ENCODE measurements at regions not wholly inside any gene's neighbourhood (a gene's known extent, or its start where the extent isn't known, plus 50 kb on each side); places are given as distances from the start of the nearest gene placed in this dataset.

GRCh38 chr5:141800617-141801016, 77.6 kb downstream of the PCDH1 start:
- DNase-seq (ENCODE audit: low spot score) = no peak

- no peak for DNase-seq (ENCODE audit: low spot score)
Measured at GRCh38 chr5:141799507-141800167, 78.6 kb downstream of the PCDH1 start.

- DNase-seq (ENCODE audit: low spot score) = no peak
Measured at GRCh38 chr5:141797425-141797824, 80.8 kb downstream of the PCDH1 start.

DNA sequence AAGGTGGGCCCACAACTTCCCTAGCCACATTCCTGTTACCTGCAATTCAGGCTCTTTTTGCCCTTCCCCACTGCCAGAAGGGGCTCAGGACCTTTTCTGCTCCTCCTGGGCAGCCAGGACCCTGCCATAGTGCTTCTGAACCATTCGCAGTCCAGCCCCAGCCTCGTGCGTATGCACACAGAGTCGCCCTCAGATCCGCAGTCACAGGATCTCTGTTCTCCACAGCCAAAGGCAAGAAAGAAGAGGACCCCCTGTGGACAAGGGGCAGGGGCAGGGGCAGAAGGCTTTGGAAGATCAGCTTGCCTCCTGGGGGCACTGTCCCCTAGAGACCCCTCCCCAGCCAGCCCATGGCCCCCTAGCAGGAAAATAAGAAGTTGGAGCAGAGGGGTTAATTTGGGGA, 82.8 kb downstream of the PCDH1 start:
- DNase-seq (ENCODE audit: low spot score) = no peak

DNA sequence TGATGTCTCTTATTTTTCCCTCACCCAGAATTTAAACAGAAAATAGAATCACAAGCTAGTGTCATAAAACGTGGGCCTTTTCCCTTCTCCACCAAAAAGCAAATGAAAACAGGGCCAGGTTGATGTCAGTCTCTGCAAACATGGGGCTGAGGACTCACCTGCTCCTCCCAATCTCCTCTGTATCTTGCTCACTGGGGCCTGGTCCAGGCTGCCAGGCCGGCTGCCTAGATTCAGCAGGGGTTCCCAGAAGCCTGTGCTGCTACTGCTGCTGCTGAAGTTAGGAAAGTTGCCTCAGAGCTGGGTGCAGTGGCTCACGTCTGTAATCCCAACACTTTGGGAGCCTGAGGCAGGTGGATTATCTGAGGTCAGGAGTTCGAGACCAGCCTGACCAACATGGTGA, 84.3 kb downstream of the PCDH1 start:
- DNase-seq (ENCODE audit: low spot score) = no peak

GRCh38 chr5:141793403-141793802, 84.8 kb downstream of the PCDH1 start:
- no peak for DNase-seq (ENCODE audit: low spot score)

DNA sequence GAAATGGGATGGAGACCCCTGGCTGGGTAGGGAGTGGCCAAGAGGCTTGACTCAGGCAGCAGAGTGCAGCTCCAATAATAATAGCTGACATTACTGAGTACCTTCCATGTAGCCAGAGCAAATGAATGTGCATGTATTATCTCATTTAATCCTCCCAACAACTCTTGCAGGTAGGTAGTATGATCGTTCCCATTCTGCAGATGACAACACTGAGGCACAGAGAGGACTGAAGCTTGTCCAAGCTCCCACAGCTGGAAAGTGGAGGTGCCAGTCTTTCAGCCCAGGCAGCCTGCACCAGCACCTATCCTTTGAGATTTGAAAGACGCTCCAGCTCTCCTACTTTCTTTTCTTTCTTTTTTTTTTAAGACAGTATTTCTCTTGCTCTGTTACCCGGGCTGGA, 87.6 kb downstream of the PCDH1 start:
- DNase-seq (ENCODE audit: low spot score) = no peak

DNA sequence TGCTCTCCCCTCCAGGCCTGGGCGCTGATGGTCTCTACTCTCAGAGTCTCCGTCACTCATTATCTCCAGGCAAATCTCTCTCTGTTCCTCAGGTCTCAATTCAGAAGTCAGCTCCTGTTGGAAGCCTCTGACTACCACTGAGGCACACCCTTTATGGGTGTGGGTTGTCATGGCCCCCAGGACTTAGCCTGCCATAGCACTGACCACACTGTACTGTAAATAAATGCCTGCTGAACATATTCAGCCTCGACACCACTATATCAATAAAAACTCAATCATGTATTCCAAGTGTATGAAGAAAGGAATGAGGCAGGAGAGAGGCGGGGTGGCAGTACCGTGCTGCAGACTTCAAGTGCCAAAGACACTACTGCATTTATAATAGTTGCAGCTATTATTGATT, 88.9 kb downstream of the PCDH1 start:
- no peak for DNase-seq (ENCODE audit: low spot score)

- no peak for DNase-seq (ENCODE audit: low spot score)
Measured at GRCh38 chr5:141788296-141788970, 89.8 kb downstream of the PCDH1 start.

- DNase-seq (ENCODE audit: low spot score) = no peak
Measured at GRCh38 chr5:141787376-141787775, 90.8 kb downstream of the PCDH1 start.

DNA sequence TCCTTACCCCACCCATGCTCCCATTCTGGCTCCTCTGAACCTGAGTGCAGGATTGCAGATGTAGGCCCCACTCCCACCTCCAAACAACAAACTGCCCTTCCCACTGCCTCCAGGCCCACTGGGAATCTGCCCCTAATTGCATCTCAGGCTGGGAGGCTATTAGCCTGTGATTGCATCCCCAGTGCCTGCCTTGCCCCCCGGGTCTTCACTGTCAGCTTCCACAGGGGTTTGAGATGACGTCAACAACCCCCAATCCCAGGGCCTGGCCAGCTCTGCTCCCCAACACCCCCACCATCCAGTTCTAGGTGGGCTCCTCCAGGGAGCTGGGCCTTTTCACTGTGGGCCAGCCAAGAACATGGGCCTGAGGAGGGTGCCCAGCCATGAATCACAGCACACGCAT, 91.5 kb downstream of the PCDH1 start:
- no peak for DNase-seq (ENCODE audit: low spot score)

DNA sequence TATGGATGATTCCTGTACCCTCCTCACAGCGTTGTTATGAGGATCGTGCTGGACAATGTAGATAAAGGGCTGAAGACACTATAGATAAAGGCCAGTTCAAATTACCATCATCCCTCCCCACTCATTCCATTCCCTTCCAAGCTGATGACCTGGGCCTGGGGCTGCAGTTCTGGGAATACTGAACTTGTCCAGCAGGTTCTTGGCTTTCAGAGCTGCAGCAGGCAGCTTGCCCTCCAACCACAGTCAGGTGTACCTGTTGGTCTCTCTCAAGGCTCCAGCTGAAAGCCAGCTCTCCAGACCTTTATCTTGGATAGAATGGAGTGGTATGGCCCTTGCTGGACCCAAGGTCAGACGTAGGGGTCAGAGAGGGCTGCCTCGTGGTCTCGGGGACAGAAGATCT, 92.5 kb downstream of the PCDH1 start:
- DNase-seq (ENCODE audit: low spot score) = no peak

GRCh38 chr5:141785135-141785534, 93.1 kb downstream of the PCDH1 start:
- no peak for DNase-seq (ENCODE audit: low spot score)

DNA sequence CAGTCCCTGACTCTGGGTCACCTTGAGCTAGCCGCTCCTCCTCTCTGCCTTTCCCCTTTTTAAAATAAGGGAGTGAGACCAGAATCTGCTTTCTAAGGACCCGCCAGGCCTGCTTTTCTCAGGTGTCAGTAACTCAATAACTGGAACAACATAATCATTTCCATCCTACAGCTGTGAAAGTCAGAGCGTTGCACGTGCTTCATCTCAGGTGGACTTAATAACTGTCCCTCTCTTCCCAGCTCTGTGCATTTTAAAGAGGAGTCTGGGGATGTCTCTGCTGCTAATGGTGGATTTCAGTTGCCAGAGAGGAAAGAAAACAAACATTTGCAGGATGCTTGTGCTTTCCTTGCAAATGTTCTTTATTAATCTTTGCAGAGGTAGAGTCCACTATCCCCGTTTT, 93.7 kb downstream of the PCDH1 start:
- DNase-seq (ENCODE audit: low spot score) = no peak

- no peak for DNase-seq (ENCODE audit: low spot score)
Measured at GRCh38 chr5:141783947-141784296, 94.3 kb downstream of the PCDH1 start.

GRCh38 chr5:141783005-141783946, 94.9 kb downstream of the PCDH1 start:
- no peak for DNase-seq (ENCODE audit: low spot score)

DNA sequence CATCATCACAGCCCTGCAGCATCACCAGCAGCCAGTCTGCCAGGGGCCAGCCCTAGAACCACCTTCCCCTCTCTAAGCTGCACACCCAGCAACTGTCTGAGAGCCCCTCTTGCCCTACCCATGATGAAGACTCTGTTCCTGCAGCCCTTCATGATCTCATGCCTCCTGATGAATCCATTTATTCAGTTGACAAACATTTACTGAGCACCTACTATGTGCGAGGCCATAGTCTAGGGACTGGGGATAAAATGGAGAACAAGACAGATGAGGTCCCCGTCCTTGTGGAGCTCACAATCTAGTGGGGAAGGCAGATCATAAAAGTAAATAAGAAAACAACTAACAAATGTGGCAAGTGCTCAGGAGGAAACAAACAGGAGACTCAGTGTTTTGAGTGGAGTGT, 96.3 kb downstream of the PCDH1 start:
- DNase-seq (ENCODE audit: low spot score) = no peak

DNA sequence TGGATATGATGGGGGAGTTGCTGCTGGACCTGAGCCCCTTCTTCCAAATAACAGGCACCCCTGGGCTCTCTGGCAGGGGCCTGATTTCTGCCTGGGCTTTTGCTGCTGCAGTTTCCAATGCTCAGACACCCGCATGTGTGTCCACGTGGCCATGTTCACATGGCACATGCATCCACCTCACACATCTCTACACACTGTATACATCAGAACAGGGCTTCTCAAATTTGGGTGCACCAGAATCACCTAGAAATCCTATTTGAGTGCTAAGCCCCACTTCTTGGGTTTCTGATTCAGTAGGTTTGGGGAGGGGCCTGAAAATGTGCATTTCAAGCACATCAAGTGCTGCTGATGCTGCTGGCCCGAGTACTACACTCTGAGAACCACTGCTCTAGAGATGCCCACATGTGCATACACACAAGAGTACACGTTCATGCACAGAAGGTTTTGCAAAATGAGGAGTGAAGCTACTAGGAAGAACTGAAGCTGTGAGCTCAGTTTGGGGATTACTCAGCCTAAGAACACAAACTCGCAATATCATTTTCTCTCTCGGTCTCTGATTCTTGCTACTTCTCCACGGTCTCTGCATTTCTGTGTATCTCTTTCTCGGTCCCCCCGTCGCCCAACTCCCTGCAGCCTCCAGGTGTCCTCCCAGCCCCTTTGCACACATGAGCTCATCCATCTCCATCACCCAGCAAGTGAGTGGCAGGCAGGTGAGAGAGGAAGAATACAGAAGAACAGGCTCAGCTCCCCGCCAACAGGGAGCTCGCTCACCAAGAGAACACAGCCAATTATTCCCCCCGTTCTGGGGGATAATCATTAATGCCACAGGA, 97.0 kb downstream of the PCDH1 start:
- no peak for DNase-seq (ENCODE audit: low spot score)

DNA sequence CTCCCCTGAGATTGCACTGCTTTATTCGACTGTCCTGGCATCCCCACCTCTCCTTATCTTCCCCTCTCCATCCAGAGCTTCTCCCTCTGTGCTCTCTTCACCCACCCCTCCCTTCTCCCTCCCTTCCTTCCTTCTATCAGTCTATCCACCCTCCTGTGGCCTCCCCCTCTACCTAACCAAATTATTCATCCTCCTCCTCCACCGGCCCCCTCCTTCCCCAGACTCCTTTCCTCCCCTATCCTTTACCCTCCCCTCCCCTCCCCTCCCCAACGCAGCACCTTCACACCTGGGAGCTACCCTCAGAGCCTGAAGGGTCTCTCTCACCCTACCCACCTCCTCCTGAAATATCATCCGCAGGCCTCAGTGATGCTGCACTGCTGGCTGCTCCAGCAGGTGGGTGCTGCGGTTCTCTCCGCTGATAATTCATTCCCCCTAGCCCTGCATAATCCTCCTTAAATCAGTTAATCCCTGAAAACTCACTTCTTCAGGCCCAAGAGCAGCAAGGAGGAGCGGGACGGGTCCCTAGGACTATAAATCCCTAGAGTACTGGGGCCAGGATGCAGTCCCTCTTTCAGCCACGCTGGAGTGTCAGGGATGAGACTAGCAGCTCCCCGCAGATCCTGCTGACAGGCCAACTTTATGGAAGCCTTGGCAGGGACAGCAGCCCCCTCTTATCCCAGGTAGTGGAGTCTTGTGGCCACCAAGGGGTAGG, 97.8 kb downstream of the PCDH1 start:
- no peak for DNase-seq (ENCODE audit: low spot score)

DNA sequence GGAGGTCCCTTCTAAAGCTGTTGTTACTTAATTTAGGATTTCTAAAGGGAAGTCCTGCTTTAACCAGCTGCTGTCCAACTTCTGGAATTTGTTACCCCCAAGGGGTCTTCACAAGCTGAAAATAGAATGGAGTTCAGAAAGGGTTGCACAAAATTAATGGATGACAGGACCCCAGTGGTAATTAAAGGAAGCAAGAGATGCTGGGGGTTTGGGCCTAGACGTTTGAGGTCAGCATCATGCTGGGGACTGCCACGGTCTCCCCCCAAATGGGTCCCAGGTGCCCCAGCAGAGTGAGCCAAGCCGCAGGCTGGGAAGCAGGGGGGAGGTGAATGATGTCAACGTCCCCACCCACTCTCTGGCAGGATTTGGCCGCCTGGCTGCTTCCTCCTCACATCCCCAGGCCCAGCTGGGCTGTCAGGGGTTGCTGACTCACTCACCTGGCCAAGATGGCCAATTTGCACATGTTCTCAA, 97.5 kb upstream of the ARAP3 start:
- DNase-seq (ENCODE audit: low spot score) = no peak

DNA sequence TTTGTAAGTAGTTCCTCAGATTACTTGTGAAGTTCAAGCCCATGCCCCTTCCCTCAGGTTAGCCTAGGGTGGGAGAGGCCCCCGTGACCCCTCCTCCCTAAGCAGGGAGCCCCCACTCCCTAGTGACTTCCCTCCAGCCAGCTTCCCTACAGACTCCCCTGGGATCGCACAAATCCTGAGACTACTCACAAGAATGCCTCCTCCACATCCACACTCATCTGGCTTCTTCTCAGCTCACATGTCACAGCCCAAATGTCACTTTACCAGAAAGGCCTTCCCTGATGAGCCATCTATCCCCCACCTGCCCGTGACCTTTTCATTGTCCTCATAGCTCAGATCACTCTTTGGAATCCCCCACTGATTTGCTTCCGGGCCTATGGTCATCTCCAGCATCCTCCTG, 96.7 kb upstream of the ARAP3 start:
- DNase-seq (ENCODE audit: low spot score) = no peak

All from hematopoietic multipotent progenitor cell treated with erythropoietin and hydrocortisone succinate and interleukin-3 and kit ligand, for 15 days (in vitro differentiated cells).